Endothelial cell of umbilical vein (primary cell): ENCODE measurements at regions not wholly inside any gene's neighbourhood (a gene's known extent, or its start where the extent isn't known, plus 50 kb on each side); places are given as distances from the start of the nearest gene placed in this dataset.

Experiments used
- BruUV-seq: library from RNA; stranded (reverse); fragments of 400-500 nt; replicated peaks from 2 replicates; lab custom pipeline; 2021; lab: Mats Ljungman, UMichigan
- CTCF ChIA-PET: fragments of 300-600, 350-600 bp; sonication (Branson Sonifier 250); formaldehyde crosslinking; loops from one replicate; lab custom pipeline; 2021; ENCODE audit warnings: antibody characterized with exemption, inconsistent platforms; lab: Charles Lee
- POLR2A ChIA-PET: fragments of 300-600, 350-600 bp; sonication (Branson Sonifier 250); formaldehyde crosslinking; loops from one replicate; lab custom pipeline; 2021; ENCODE audit warnings: antibody characterized with exemption, inconsistent platforms; lab: Charles Lee
- DNase-seq: peaks from one replicate; pipeline ENCODE4 v3.0.0-alpha.2; 2011; ENCODE audit warnings: low read depth, low spot score
- FAIRE-seq: peaks from 2 replicates; lab custom pipeline; 2011; peaks lifted over from hg19 to GRCh38; lab: Jason Lieb, UNC
- H2AFZ ChIP-seq: 2 replicates; pipeline ENCODE4 v1.6.0; 2012; ENCODE audit warnings: low read depth, low read length, control low read depth, inconsistent platforms
- H3K27ac ChIP-seq: 2 replicates; pipeline ENCODE4 v1.5.1; 2011; ENCODE audit warnings: low read depth, mild to moderate bottlenecking, control low read depth, low read length, moderate library complexity; ENCODE audit not compliant: insufficient read depth
- H3K27me3 ChIP-seq, 2 experiments: 2 replicates each; pipeline versions ENCODE4 v1.6.0 to v1.6.1; 2011; ENCODE audit warnings: low read length in 2 of 2, mixed read lengths in 1 of 2; ENCODE audit not compliant: control insufficient read depth in 2 of 2, insufficient read depth in 2 of 2
- H3K36me3 ChIP-seq, 2 experiments: 2 replicates in 1 of 2; 3 replicates in 1 of 2; pipeline ENCODE4 v1.5.1; 2011; ENCODE audit warnings: low read length in 2 of 2, mild to moderate bottlenecking in 1 of 2, moderate library complexity in 1 of 2; ENCODE audit not compliant: control insufficient read depth in 2 of 2, insufficient read depth in 2 of 2; ENCODE audit errors: extremely low read depth in 1 of 2
- H3K4me1 ChIP-seq: 3 replicates; pipeline ENCODE4 v1.5.1; 2011; ENCODE audit warnings: mild to moderate bottlenecking, low read length; ENCODE audit not compliant: control insufficient read depth, insufficient read depth; ENCODE audit errors: extremely low read depth
- H3K4me2 ChIP-seq: 2 replicates; pipeline ENCODE4 v1.6.1; 2011; ENCODE audit warnings: low read length, control low read depth, mixed read lengths; ENCODE audit not compliant: insufficient read depth
- H3K4me3 ChIP-seq, 3 experiments: fragments of 200-600 bp in 1 of 3; sonication (generic), shearing (Covaris generic) in 1 of 3; replicated peaks in 1 of 3; 2 replicates each; pipeline ENCODE4 v1.5.1; 2011 to 2016; ENCODE audit warnings: control low read depth in 3 of 3, low read length in 3 of 3, mild to moderate bottlenecking in 2 of 3, inconsistent platforms in 1 of 3, low read depth in 1 of 3, moderate library complexity in 1 of 3; ENCODE audit not compliant: insufficient read depth in 1 of 3
- H3K79me2 ChIP-seq: 2 replicates; pipeline ENCODE4 v1.6.0; 2012; ENCODE audit warnings: low read length, inconsistent platforms; ENCODE audit not compliant: control insufficient read depth, insufficient read depth
- H3K9ac ChIP-seq: replicated peaks from 2 replicates; pipeline ENCODE3; 2011; ENCODE audit warnings: low read length, control low read depth; ENCODE audit not compliant: insufficient read depth; ENCODE audit errors: extremely low read depth
- H3K9me1 ChIP-seq: replicated peaks from 3 replicates; pipeline ENCODE4 v1.6.0; 2011; ENCODE audit warnings: mild to moderate bottlenecking, low read length; ENCODE audit not compliant: control insufficient read depth, insufficient read depth; ENCODE audit errors: extremely low read depth
- H3K9me3 ChIP-seq: replicated peaks from 2 replicates; pipeline ENCODE4 v1.5.1; 2012; ENCODE audit warnings: low read length, inconsistent platforms; ENCODE audit not compliant: control insufficient read depth, insufficient read depth
- H4K20me1 ChIP-seq: replicated peaks from 2 replicates; pipeline ENCODE3; 2011; ENCODE audit warnings: mild to moderate bottlenecking, low read length; ENCODE audit not compliant: control insufficient read depth, insufficient read depth; ENCODE audit errors: extremely low read depth
- GATA2 ChIP-seq: IDR thresholded peaks from 2 replicates; pipeline ENCODE4 v1.7.0; 2011; ENCODE audit warnings: low read depth, mild to moderate bottlenecking, moderate library complexity, mixed read lengths, low read length; ENCODE audit not compliant: insufficient read length, insufficient read depth
- MYC ChIP-seq: IDR thresholded peaks from one replicate; pipeline ENCODE4 v1.6.1; 2011; ENCODE audit warnings: mild to moderate bottlenecking, low read depth, low read length
- dilution Hi-C: fragments of 300-500 bp; cut with MboI; formaldehyde crosslinking; loops from one replicate; pipeline ENCODE4 v1.15.0; 2019; ENCODE audit warnings: low sequenced_read_pairs; ENCODE audit not compliant: extremely low pct_ligation_motif_present
- intact Hi-C: fragments of 100-400 bp; cut with micrococcal nuclease; formaldehyde crosslinking; loops from one replicate; pipeline ENCODE4 v1.10.0; 2022
- TF ChIP-seq, protein P1 (sequence below): IDR thresholded peaks from 2 replicates; pipeline ENCODE4 v1.6.1; 2011; ENCODE audit not compliant: insufficient read depth, insufficient read length

DNA sequence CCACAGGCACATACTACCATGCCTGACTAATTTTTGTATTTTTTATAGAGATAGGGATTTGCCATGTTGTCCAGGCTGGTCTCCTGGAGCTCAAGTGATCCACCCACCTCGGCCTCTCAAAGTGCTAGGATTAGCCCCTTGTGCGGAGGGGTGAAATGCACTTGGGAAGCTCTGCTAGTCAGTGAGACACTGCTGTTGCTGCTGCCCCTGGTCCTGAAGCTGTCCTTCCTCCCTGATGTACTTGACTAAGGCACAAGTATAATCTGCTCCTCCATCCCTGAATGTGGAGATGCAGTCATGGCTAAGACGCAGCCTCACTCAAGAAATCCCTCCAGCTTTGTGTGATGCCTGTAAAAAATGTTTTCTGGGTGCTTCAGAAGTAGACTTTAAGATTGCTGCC is 124.5 kb downstream of the KCTD15 start:
- intact Hi-C loops = no loop called here
- Histone ChIP-seq H3K4me2 (no peak overlapping the region), H3K27ac (no peak overlapping the region), H3K9me3 (no peaks in the 10 kb centered on the region), H3K79me2 (no peaks in the 10 kb centered on the region), H3K36me3 (no peaks in the 10 kb centered on the region), H4K20me1 (no peaks in the 10 kb centered on the region), H3K9me1 (no peaks in the 10 kb centered on the region), H3K4me3 (no peak overlapping the region), H3K27me3 (peaks cover 0 to 2% of the 10 kb centered on the region in 2 experiments), H3K9ac (no peak overlapping the region), H3K4me1 (no peaks in the 10 kb centered on the region), H2AFZ (no peak overlapping the region)
- dilution Hi-C loops = no loop called here
- no peak for FAIRE-seq
- POLR2A ChIA-PET = no interaction called here
- CTCF ChIA-PET = interaction anchor here (0.7 kb wide), 1 partner anchor 143 kb away, joined by 3 read pairs; no protein-coding TSS in a partner anchor
- no peak for TF ChIP-seq GATA2
- TF ChIP-seq, protein P1, sequence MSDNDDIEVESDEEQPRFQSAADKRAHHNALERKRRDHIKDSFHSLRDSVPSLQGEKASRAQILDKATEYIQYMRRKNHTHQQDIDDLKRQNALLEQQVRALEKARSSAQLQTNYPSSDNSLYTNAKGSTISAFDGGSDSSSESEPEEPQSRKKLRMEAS = no peak
- BruUV-seq = no TSS peak
- DNase-seq = no peak

DNA sequence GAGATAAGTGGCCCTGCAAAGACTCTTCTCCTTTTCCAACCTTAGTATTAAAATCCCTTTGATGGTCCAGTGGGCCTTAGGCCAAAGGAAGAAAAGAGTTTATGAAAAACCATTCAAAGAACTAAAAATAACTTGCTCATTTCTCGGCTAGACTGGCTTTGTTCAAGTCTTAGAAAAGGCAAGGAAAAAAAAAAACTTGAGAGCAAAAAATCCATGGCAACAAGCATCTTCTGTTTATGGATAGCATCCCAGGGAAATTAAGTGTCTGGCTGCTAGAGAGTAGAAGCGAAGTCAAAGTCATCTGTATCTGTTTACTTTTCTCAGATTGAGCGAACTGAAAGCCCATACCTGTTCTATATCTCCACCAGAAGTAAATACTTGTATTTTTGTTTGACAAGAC is 129.6 kb downstream of the KCTD15 start:
- Histone ChIP-seq H3K9me1 (no peaks in the 10 kb centered on the region), H3K27me3 (no peaks in the 10 kb centered on the region), H4K20me1 (no peaks in the 10 kb centered on the region), H3K4me3 (no peak overlapping the region), H3K27ac (no peak overlapping the region), H3K9ac (no peak overlapping the region), H3K79me2 (no peaks in the 10 kb centered on the region), H3K36me3 (no peaks in the 10 kb centered on the region), H3K4me2 (no peak overlapping the region), H3K4me1 (no peaks in the 10 kb centered on the region), H2AFZ (no peak overlapping the region), H3K9me3 (no peaks in the 10 kb centered on the region)
- no TSS peak for BruUV-seq
- dilution Hi-C loops = no loop called here
- POLR2A ChIA-PET = no interaction called here
- CTCF ChIA-PET = no interaction called here
- no peak for TF ChIP-seq MYC
- DNase-seq = no peak
- no peak for FAIRE-seq
- intact Hi-C loops = no loop called here
